ENCODE measurements at regions not wholly inside any gene's neighbourhood (a gene's known extent, or its start where the extent isn't known, plus 50 kb on each side); places are given as distances from the start of the nearest gene placed in this dataset.

DNA sequence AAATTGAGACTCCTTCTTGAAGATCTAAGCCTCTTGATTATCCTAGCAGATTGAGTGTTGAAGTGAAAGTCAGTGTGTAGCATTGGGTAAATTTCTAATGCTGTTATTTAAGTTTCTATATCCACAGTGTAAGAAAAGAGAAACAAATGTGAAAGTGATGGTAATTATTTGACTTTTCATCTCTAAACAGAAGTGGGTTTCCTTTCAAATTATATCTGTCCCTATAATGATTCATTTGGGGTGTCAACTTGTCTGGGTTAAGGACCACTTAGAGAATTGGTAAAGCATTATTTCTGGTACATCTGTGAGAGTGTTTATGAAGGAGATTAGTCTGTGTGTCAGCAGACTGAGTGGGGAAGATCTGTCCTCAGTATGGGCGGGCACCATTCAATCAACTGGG lies 133.0 kb upstream of the HMCN1 start:
- TF ChIP-seq, protein P1, sequence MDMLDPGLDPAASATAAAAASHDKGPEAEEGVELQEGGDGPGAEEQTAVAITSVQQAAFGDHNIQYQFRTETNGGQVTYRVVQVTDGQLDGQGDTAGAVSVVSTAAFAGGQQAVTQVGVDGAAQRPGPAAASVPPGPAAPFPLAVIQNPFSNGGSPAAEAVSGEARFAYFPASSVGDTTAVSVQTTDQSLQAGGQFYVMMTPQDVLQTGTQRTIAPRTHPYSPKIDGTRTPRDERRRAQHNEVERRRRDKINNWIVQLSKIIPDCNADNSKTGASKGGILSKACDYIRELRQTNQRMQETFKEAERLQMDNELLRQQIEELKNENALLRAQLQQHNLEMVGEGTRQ (IDR thresholded peaks at IDR 0.05): no peak
- no peak for TF ChIP-seq RFX5 (IDR thresholded peaks at IDR 0.05)
- TF ChIP-seq, protein P2, sequence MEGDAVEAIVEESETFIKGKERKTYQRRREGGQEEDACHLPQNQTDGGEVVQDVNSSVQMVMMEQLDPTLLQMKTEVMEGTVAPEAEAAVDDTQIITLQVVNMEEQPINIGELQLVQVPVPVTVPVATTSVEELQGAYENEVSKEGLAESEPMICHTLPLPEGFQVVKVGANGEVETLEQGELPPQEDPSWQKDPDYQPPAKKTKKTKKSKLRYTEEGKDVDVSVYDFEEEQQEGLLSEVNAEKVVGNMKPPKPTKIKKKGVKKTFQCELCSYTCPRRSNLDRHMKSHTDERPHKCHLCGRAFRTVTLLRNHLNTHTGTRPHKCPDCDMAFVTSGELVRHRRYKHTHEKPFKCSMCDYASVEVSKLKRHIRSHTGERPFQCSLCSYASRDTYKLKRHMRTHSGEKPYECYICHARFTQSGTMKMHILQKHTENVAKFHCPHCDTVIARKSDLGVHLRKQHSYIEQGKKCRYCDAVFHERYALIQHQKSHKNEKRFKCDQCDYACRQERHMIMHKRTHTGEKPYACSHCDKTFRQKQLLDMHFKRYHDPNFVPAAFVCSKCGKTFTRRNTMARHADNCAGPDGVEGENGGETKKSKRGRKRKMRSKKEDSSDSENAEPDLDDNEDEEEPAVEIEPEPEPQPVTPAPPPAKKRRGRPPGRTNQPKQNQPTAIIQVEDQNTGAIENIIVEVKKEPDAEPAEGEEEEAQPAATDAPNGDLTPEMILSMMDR (IDR thresholded peaks at IDR 0.05): no peak
- TF ChIP-seq MYC (IDR thresholded peaks at IDR 0.05; ENCODE audit: borderline replicate concordance, low read length): no peak
- no peak for TF ChIP-seq ZFP36 (IDR thresholded peaks at IDR 0.05; ENCODE audit: borderline replicate concordance, partially characterized antibody)
- TF ChIP-seq HEYL (CRISPR knock-in tag; IDR thresholded peaks at IDR 0.05): no peak
- TF ChIP-seq REST (IDR thresholded peaks at IDR 0.05): no peak
- TF ChIP-seq TP53 (CRISPR knock-in tag; IDR thresholded peaks at IDR 0.05): no peak
- TF ChIP-seq POLR2A (IDR thresholded peaks at IDR 0.05; ENCODE audit: low read length): no peak
- no peak for TF ChIP-seq RAD21 (conservative IDR thresholded peaks at IDR 0.05 in 1 of 2, IDR thresholded peaks at IDR 0.05 in 1 of 2)
- no peak for TF ChIP-seq MAFK (IDR thresholded peaks at IDR 0.05; ENCODE audit: partially characterized antibody)
- TF ChIP-seq, protein P3, sequence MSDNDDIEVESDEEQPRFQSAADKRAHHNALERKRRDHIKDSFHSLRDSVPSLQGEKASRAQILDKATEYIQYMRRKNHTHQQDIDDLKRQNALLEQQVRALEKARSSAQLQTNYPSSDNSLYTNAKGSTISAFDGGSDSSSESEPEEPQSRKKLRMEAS (IDR thresholded peaks at IDR 0.05): no peak
- TF ChIP-seq NR3C1 (IDR thresholded peaks at IDR 0.05): no peak
